Epithelial cell of prostate (primary cell): ENCODE measurements at regions not wholly inside any gene's neighbourhood (a gene's known extent, or its start where the extent isn't known, plus 50 kb on each side); places are given as distances from the start of the nearest gene placed in this dataset.
A peak's percentile ranks its signal among the peaks of the same experiment; 100 is the strongest.
"Not testable (repeated sequence)": the region's sequence is repeated elsewhere in the genome, so short reads cannot be mapped to it uniquely, and the experiment has no call there.

Experiments
- DNase-seq: peaks from one replicate; pipeline ENCODE4 v3.0.0-alpha.2; 2011; ENCODE audit warnings: low read depth, low spot score
- H3K27ac ChIP-seq: fragments of 450-650 bp; 2 replicates; pipeline ENCODE4 v1.5.1; 2017; ENCODE audit warnings: mild to moderate bottlenecking

DNA sequence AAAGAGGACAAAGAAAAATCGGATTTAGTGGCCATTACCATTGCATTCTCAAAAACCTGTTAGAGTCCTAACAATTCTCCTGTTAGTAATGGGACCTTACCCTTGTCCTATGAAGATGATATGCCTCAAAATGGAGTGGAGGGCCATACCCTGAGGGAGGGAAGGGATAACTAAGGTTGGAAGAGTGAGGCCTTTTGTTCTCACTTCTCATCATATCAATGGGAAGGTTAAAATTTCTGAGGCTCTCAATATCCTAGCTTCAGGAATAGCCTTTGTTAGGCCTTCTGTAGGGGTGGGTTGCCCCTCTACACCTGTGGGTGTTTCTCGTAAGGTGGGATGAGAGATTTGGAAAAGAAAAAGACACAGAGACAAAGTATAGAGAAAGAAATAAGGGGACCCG, 109.4 kb upstream of the SGIP1 start:
- not testable (repeated sequence) for H3K27ac ChIP-seq, DNase-seq

DNA sequence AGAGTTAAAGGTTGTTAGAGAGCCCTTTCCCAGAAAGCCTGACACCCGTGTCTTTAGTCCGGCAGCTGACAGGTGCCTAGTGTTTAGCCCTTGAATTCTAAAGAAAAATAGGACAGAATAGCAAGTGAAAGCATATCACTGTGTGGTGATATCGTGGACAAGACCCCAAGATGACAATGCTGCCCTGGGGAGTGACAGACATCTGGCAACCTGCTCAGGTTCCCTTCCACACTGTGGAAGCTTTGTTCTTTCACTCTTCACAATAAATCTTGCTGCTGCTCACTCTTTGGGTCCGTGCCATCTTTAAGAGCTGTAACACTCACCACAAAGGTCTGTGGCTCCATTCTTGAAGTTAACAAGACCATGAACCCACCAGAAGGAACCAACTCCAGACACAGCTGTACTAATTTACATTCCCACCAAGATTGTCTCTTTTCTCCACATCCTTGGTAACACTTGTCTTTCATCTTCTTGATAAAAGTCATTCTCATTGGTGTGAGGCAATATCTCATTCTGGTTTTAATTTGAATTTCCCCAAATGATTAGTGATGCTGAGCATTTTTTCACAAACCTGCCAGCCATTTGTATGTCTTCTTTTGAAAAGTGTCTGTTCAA, 107.6 kb upstream of the SGIP1 start:
- no peak overlapping the region for H3K27ac ChIP-seq
- no peak for DNase-seq

DNA sequence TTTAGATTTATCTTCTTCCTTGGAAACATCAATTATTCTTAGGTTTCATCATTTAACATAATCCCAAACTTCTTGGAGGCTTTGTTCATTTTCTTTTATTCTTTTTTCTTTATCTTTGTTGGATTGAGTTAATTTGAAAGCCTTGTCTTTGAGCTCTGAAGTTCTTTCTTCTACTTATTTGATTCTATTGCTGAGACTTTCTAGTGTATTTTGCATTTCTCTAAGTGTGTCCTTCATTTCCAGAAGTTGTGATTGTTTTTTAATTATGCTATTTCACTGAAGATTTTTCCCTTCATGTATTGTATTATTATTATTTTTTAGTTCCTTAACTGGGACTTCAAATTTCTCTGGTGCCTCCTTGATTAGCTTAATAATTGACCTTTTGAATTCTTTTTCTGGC, 103.1 kb upstream of the SGIP1 start:
- not testable (repeated sequence) for H3K27ac ChIP-seq, DNase-seq

DNA sequence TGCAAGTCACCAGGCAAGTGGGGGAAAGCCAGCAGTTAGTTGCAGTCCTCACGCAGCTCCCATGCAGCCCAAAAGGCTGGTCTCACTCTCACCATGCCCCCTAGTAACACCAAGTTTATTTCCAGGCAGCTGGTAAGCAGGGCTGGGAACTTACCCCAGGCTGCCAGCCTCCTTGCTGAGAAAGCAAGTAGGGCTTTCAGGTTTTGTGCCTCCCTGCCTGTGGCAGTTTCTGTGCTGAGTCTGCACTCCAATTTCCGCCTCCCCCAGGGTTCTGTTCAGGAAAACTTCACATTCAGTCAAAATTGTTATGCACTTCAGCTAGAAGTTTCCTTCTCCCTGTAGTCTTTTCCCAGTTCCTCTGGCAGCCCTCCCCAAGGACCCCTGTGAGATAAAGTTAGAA, 102.0 kb upstream of the SGIP1 start:
- H3K27ac ChIP-seq, result no peak overlapping the region
- DNase-seq, result no peak

DNA sequence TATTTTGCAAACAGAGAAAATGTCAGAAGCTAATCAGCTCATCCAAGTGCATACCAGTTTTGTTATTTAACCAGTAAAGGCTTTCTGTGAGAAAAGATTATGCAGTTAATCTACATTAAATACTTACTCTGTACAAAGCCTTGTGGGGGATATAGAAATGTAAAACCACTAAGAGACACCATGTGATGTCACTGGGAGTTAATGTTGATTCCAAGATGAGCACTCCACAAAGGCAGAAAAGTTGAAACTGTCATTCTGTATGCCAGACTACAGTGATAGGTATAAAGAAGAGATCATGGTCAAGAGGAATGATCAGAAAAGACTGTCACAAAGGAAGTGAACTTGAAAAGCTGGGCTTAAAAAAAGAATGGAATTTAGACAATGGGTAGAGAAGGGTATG, 100.3 kb upstream of the SGIP1 start:
- H3K27ac ChIP-seq, result no peak overlapping the region
- no peak for DNase-seq

DNA sequence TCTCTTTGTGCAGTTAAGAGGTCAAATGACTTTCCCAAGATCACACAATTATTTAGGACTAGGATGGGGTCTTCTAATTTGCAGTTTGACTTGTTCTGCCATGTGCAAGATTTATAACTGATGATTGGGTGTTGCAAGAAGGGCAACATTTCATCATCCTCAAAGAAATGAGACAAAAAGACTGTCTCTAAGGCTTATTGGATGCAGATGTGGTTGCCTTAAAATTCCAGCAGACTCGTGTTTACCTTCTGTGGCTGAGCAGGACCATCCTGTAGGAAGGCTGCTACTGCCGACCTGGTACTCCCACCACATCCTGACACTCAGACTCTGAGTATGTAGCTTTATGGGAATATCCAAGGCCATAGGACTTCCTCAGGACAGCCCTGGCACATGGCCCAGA, 99.9 kb upstream of the SGIP1 start:
- no peak for DNase-seq
- no peak overlapping the region for H3K27ac ChIP-seq

DNA sequence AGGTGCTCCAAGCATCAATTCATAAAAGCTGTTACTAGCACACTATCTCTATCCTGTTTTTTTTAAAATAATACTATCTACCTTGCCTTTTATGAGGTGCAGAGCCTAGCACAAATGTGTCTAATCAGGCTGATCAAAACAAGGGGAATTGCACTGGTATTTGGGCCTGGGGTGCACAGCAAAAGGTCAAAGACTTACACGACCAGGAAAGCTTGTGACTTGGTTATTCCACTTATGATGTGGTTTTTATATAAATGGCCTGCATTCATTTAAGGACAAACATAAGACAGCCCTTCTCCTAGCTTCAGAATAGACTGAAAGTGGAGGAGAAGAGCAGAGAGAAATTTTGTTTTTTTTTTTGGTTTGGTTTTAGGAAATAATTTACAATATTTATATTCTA, 98.4 kb upstream of the SGIP1 start:
- DNase-seq, result no peak
- no peak overlapping the region for H3K27ac ChIP-seq

DNA sequence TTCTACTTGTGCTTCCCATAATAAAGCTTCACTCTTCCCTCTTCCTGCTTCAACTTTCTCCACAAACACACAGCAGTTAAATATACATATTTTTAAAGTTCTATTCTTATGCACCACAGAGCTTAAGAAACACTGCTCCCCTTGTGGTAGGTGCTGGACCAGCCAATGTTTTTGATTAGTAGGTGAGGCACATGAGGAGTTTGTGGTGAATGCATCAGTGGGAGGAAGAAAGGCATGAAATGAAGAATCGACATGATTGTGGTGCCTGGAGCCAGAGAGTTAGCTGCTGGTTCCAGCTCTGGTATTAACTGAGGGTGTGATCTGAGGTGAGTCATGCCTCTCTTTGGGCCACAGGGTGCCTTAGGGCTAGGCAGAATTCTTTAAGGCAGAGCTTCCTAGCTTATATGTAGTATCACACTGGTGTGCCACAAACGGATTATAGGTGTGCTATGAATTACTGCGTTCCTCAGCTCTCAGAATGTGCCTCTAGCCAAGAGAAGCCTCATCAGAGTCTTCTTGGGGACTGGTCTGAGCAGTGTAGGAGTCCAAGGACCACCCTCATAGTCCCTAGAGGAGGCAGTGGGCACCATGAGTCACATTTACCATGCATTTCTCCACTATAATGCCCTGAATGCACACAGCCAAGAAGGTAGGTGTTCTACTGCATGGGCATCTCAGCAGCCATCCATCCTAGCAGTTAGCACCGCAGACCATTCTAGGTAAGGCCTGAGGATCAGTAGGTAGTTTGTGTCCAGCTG, 97.4 kb upstream of the SGIP1 start:
- peak overlapping the region; percentile 23 for H3K27ac ChIP-seq
- DNase-seq, result peak; percentile 93

DNA sequence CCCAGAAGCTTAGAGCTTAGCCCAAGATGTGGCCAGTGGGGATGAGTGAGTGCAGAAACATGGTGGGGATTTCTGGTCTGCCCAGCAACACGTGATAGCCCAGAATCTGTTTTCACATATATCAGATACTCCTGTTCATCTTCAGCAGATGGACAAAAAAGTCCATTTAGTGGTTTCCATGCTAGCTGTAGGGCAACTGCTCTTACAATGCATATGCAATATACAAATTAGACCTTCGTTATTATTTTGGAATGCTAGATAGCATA, 96.9 kb upstream of the SGIP1 start:
- peak overlapping the region; percentile 23 for H3K27ac ChIP-seq
- no peak for DNase-seq

DNA sequence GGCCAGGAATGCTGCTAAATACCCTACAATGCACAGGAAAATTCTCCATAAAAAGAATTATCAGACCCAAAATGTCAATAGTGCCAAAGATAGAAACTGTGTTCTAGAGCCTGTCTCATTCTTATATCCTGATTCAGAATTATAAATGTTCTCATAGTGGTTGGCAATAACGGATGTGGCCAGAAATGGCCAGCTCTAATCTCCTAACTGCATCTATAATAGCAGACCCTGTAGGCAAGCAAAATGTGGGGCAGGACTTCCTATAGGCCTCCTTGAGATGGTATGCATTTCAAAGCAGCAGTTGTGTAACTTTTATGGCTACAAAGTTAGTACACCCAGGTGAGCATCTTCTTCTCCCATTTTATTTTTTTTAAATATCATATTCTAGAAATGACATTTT, 95.9 kb upstream of the SGIP1 start:
- peak overlapping the region; percentile 64 for H3K27ac ChIP-seq

DNA sequence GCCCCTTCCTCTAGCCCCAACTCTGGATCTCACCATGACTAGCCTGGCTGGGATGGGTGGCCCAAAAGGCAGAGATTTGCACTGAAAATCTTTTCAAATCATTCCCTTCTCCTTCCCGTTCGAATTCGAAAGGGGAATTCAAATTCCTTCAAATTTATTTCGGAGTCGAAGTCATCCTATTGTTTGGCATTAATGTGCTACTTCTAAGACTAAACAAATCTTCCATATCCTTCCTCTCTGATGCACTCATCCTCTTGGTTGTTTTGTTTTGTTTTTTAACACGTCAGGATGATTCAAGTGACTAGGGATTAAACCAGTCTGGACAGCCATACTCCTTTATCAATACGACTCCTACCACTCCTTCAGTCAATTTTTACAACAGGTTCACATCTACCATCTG, 95.5 kb upstream of the SGIP1 start:
- peak overlapping the region; percentile 64 for H3K27ac ChIP-seq
- no peak for DNase-seq

More for the DNA sequence above, 95.9 kb upstream of the SGIP1 start:
- DNase-seq, result no peak

DNA sequence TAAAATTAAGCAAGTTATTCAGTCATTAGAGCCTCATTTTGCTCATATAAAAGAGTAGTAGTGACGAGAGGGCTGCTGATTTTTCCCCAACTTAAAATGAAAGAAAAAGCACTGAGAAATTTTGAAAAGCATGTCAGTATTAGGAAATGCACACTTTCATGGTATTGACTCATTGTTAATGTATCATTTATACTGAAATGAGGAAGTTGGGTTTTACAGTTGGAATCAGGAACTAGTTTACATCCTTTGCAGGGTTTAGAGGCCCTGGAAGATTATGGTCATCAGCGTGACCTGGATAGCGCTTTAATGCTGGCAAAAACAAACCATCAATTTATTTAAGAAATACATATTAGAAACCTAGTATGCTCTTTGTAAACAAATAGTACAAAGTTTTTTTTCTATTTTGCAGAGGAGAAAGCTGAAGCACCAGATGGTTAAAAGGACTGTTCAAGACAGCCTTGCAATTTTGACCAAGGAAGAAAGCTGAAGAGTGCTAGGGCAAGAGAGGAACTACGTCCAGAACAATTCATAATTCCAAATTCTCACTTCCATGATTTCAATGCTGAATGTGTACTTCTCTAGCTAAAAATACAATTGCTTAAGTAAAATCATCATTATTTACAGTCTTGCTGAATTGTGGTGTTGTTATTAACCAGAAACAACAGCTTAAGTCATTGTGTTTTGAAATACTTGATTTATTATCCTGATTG, 94.8 kb upstream of the SGIP1 start:
- DNase-seq, result no peak

DNA sequence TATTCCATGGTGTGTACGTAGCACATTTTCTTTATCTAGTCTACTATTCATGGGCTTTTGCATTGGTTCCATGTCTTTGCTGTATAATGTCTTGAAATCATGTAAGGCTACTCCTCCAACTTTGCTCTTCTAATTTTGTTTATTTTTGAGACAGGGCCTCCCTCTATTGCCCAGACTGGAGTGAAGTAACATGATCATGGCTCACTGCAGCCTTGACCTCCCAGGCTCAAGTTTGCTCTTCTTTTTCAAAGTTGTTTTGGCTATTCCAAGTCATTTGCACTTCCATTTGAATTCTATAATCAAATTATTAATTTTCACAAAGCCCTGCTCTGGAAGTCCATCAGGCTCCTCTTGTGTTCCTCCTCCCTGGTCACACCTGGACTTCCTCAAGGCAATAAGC, 90.2 kb upstream of the SGIP1 start:
- no peak for DNase-seq
- H3K27ac ChIP-seq, result no peak overlapping the region

More for the DNA sequence above, 94.8 kb upstream of the SGIP1 start:
- H3K27ac ChIP-seq, result peak overlapping the region; percentile 64

DNA sequence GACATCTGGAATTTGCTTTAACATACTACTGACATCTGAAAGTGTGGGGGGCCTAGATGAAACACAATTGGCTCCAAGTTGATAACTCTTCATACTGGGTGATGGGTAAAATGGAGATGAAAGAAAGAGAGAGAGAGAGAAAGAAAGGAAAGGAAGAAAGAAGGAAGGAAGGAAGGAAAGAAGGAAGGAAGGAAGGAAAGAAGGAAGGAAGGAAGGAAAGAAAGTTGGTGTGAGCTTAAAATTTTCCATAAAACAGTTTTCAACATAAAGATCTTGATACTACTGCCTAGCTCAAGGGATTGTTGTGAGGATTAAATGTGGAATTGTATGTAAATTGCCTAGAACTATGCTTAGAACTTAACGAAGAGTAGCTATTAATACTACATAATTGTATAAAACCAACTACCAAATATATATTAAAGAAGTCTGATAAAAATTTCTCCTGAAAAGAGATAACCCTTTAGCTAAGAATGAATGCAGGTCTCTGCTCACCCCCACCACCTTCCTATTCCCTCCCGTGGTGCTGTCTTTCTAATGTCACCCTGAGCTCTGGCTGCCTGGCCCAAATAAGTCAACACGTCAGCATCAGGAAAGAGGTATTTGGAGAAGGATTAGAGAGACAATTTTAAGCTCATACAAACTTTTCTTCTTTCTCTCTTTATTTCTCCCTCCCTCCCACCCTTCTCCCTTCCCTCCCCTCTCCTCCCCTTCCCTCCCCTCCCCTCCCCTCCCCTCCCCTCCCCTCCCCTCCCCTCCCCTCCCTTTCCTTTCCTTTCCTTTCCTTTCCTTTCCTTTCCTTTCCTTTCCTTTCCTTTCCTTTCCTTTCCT, 89.3 kb upstream of the SGIP1 start:
- DNase-seq, result no peak
- no peak overlapping the region for H3K27ac ChIP-seq

DNA sequence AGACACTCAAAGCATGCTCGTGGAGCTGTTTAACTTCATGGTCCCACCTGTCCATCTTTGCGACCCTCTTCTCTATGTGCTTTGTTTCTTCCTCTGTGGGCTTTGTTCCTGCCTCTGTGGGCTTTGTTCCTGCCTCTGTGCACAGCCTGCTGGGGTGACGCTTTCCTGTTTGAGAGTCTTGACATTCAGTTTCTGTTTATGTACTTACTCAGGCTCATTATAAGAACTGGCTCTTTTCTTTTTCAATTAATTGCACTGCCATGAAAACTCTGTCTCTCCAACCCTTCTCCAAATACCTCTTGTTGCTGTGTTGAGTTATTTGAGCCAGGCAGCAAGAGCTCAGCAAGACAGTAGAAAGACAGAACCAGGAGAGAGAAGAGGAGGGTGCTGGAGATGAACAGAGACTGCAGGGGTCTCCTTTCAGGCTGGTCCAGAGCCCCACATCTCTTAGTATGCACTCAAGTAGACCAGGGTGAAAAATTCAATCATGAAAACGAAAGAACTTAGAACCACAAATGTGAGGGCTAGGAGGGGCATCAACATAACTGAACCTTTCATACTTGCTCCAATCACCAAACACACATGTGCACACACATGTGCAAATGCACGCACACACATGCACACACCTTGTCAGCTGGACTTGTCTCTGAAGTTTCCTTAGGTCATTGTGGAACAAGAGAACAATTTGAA, 88.3 kb upstream of the SGIP1 start:
- no peak overlapping the region for H3K27ac ChIP-seq
- no peak for DNase-seq

DNA sequence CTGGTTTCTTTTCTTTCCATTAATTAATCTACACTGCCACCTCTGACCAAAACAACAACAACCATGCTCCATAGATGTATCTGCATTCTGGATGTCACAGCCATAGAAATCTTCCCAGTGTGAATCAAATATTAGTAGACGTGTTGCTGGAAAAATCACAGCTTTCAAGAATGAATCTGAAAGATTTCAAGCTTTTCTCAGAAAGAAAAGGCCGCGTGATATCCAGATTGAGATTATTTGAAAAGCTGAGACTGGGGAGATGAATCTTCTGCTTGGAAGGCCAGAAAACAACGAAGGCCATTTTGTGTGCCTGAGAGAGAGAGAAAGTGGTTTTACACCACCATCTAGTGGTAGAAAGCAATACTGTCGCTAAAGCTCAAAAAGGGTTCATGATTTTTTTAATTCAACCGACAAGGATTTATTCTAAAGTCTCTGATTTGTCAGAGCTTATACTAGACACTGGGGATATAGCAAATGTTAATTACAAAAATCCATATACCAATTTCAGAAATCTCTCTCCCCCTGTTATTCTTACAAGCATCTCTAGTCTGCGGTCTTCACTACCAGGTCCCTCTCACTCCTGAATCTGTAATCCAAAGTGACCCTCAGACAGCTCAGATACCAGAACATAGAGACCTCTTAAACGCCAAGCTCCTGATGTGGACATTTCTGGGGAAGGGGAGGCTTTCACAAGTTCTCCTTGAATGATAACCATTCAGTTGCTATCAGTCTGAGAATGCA, 87.5 kb upstream of the SGIP1 start:
- no peak overlapping the region for H3K27ac ChIP-seq
- DNase-seq, result no peak

DNA sequence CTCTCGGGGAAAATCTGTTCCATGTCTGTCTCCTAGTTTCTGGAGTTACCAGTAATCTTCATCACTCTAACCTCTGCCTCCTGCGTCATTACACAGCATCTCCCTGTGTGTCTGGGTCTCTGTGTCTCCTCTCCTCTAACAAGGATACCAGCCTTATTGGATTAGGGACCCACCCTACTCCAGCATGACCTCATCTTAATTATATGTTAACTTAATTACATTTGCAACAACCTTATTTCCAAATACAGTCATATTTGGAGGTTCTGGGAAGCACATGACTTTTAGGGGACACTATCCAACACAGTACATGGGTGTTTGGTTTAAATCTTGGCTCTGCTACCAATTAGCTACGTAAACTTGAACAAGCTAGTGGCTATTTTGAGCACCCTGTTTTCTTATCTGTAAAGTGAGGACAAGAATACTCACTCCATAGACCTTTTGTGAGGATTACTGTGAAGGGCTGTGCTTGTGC, 83.9 kb upstream of the SGIP1 start:
- no peak for DNase-seq
- no peak overlapping the region for H3K27ac ChIP-seq

DNA sequence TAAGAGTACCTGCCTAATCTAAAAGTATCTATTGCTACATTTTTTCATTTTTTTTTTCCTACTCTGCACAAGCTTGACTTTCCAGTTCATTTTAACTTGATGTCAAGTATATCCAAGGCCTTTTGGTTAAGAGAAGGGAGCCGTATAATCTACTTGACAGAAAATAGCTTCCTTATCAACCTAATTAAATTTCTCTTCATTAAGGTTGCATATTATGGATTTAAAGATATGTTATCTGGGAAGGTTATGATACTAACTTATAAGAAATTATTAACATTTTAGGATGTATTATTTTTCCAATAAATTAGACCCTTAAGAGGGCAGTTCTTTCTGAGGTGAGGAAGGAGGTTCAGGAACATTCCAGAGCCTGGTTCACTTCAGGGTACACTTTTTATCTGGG, 83.1 kb upstream of the SGIP1 start:
- no peak for DNase-seq
- H3K27ac ChIP-seq, result no peak overlapping the region

DNA sequence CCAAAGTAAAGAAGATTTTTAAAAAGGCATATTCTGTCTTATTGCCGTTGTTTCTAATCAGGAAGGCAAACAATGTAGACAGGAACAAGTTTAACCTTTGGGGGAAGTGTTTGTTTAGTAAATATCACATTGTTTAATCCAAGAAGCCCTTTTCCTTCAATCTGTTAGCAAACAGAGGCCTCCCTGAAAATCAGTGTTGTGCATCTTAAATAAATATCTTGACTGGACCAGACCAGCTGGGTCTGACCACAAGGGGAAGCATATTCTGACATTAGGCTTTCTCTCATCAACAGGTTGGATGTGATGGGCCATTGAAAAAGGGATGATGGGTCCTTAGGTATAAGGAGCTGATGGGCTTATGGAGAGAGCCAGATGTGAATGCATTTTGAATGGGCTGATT, 81.8 kb upstream of the SGIP1 start:
- H3K27ac ChIP-seq, result no peak overlapping the region
- DNase-seq, result no peak

DNA sequence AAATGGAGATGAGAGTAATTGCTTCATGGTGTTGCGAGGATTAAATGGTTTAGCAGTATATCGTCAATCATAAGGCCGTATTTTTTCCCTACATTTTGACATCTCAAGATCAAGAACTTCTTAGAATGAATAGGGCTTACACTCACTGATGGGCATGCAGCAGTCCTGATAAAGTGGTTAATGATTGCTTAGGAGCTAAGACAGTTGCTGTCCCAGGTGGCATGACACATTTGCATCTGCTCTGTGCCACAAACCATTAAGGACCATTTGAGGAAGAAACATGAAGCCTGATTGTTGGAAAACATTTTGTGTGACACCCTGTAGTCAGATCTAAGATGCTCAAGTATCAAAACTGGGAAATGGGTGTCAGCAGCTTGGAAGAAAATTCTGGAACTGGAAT, 81.0 kb upstream of the SGIP1 start:
- DNase-seq, result no peak
- H3K27ac ChIP-seq, result no peak overlapping the region
